OCI-LY3 (cell line): ENCODE measurements at regions not wholly inside any gene's neighbourhood (a gene's known extent, or its start where the extent isn't known, plus 50 kb on each side); places are given as distances from the start of the nearest gene placed in this dataset.

Experiments used
- CTCF ChIP-seq: fragments of 200-600, 300-600 bp; sonication (generic); IDR thresholded peaks from 2 replicates; pipeline ENCODE4 v1.5.1; 2014; ENCODE audit warnings: antibody characterized with exemption, low read length, low read depth
- EZH2phosphoT487 ChIP-seq: fragments of 200-600 bp; shearing (Covaris generic); IDR thresholded peaks from 2 replicates; pipeline ENCODE4 v1.6.1; 2018; ENCODE audit warnings: antibody characterized with exemption, mixed run types, low read depth

- no peak for TF ChIP-seq CTCF
- TF ChIP-seq EZH2phosphoT487: no peak
Observed at GRCh38 chr6:85136310-85136709, 313.6 kb upstream of the NT5E start.
